ENCODE measurements at regions not wholly inside any gene's neighbourhood (a gene's known extent, or its start where the extent isn't known, plus 50 kb on each side); places are given as distances from the start of the nearest gene placed in this dataset.

GRCh38 chr5:128796506-128796905 is 168.8 kb upstream of the SLC27A6 start:
- ChIA-PET CTCF (no interaction called here), POLR2A (ENCODE audit: unreplicated experiment) (no interaction called here)
- no peaks in the 10 kb centered on the region for H3K4me1 ChIP-seq (ENCODE audit: control insufficient read depth, insufficient read depth, low read length)
- H4K5ac ChIP-seq (ENCODE audit: low read depth, low read length): no peak overlapping the region
- H3K36me3 ChIP-seq (ENCODE audit: control insufficient read depth, insufficient read depth, low read length): no peaks in the 10 kb centered on the region
- dilution Hi-C loops (cut with HindIII; ENCODE audit: low sequenced_read_pairs, unreplicated experiment) (no loop called here), intact Hi-C loops (cut with micrococcal nuclease) (loop anchor here (5.0 kb wide), 1 partner anchor 39 kb away; no protein-coding TSS in a partner anchor), in situ Hi-C loops (cut with MboI; ENCODE audit: low sequenced_read_pairs) (no loop called here)
- H3K4ac ChIP-seq (ENCODE audit: low read depth, low read length): no peak overlapping the region
- 49% methylated on average over 2 of the region's 4 CpGs; no CpG with 5 or more reads in 1 of the 2 experiments for WGBS, 2 experiments (ENCODE audit: extremely low coverage in 2 of 2, insufficient read length in 1 of 2)
- no peak overlapping the region for H3K14ac ChIP-seq (replicated peaks; ENCODE audit: low read depth, low read length)
- BruUV-seq (replicated peaks): no TSS peak
- H2AK9ac ChIP-seq (replicated peaks; ENCODE audit: low read depth, low read length, poor library complexity): no peak overlapping the region
- no peak for DNase-seq
- H4K20me1 ChIP-seq (ENCODE audit: insufficient read depth, low read length): no peaks in the 10 kb centered on the region
- H2BK120ac ChIP-seq (ENCODE audit: low read depth, low read length): no peak overlapping the region
- no peak overlapping the region for H3K27ac ChIP-seq (ENCODE audit: insufficient read depth, low read length)
- H2BK5ac ChIP-seq (ENCODE audit: low read depth, low read length, poor library complexity, severe bottlenecking): no peak overlapping the region
- TF ChIP-seq FOS (IDR thresholded peaks at IDR 0.05; ENCODE audit: low read depth, low read length): no peak
- TF ChIP-seq CEBPB (IDR thresholded peaks at IDR 0.05; ENCODE audit: low read depth, low read length): no peak
- no peak for TF ChIP-seq ELK1 (IDR thresholded peaks at IDR 0.05; ENCODE audit: borderline replicate concordance, low read depth, low read length)
- no peak for TF ChIP-seq CTCF (conservative IDR thresholded peaks at IDR 0.05; ENCODE audit: low read depth, low read length)
- no peak for TF ChIP-seq MXI1 (IDR thresholded peaks at IDR 0.05; ENCODE audit: borderline replicate concordance, low read depth, low read length)
- no peak for TF ChIP-seq SMC3 (IDR thresholded peaks at IDR 0.05; ENCODE audit: low read depth, low read length)
- no peak for TF ChIP-seq MAZ (IDR thresholded peaks at IDR 0.05; ENCODE audit: borderline replicate concordance, low read depth, low read length)
- no peak overlapping the region for H2BK15ac ChIP-seq (ENCODE audit: low read depth, low read length)
- H3K79me1 ChIP-seq (ENCODE audit: low read depth in 1 of 2, low read length in 2 of 2): no peaks in the 10 kb centered on the region
- no peak overlapping the region for H3K4me2 ChIP-seq (ENCODE audit: low read depth, low read length)
- H3K27me3 ChIP-seq (ENCODE audit: control insufficient read depth, insufficient read depth, low read length): no peaks in the 10 kb centered on the region
- no peak overlapping the region for H3K23ac ChIP-seq (ENCODE audit: low read depth, low read length)
- H2BK20ac ChIP-seq (ENCODE audit: low read depth, low read length): no peak overlapping the region
- no peak overlapping the region for H3K56ac ChIP-seq (ENCODE audit: extremely low read depth, insufficient read depth, low read length)
- H4K91ac ChIP-seq (ENCODE audit: insufficient read depth, low read depth, low read length): no peak overlapping the region
- no peak overlapping the region for H2AFZ ChIP-seq (replicated peaks; ENCODE audit: low read length, poor library complexity)
- no peaks in the 10 kb centered on the region for H3K9me1 ChIP-seq (ENCODE audit: insufficient read depth, low read length)
- H3K9ac ChIP-seq (ENCODE audit: low read depth, low read length): no peak overlapping the region
- ATAC-seq (ENCODE audit: low read depth): no peak
- no peak overlapping the region for H3K4me3 ChIP-seq (ENCODE audit: insufficient read depth, low read depth, low read length)
- no peaks in the 10 kb centered on the region for H3K9me3 ChIP-seq (ENCODE audit: control insufficient read depth, insufficient read depth, low read length)
- H4K8ac ChIP-seq (ENCODE audit: low read depth in 2 of 2, low read length in 2 of 2): no peak overlapping the region
- no peak overlapping the region for H3K18ac ChIP-seq (ENCODE audit: low read depth, low read length)
- no peak overlapping the region for H2AK5ac ChIP-seq (ENCODE audit: low read depth, low read length)
